Left renal pelvis (tissue), 4 donors: ENCODE measurements at regions not wholly inside any gene's neighbourhood (a gene's known extent, or its start where the extent isn't known, plus 50 kb on each side); places are given as distances from the start of the nearest gene placed in this dataset.
"Not testable (repeated sequence)": the region's sequence is repeated elsewhere in the genome, so short reads cannot be mapped to it uniquely, and the experiment has no call there.

ENCODE experiments used
- DNase-seq, 4 donors: peaks; one replicate each; pipeline ENCODE4 v3.0.0-alpha.2; 2013; ENCODE audit warnings: low read depth in 4 of 4, low spot score in 3 of 4

DNA sequence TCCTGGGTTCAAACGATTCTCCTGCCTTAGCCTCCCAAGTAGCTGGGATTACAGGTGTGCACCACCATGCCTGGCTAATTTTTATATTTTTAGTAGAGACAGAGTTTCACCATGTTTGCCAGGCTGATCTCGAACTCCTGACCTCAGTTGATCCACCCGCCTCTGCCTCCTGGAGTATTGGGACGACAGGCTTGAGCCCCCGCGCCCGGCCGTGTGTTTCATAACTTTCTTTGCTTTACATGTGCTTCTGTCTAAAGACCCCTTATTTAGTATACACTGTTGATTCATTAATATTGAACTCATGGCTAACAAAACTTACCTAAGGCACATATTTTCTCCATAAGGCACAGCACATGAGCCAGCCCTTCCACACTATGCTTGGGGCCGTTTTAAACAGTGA lies 125.6 kb upstream of the ATP10A start:
- not testable (repeated sequence) for DNase-seq

DNA sequence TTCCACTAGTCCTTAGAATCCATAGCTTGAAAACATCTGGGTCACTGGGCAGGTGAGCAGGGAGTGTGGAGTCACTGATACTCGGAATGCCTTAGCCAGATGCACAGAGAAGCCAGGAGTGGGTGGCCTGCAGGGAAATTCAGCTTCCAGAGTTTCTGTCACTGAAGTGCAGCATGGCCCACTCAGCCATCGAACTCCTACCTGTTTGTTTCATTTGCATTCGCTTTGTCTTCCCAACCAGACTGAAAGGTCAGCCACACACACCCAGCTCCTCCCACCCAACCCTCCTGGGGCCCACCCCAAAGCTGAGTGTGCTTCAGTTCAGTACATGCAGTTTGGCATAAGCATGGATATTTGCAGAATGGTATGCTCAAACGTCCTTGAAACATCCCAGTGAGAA lies 124.5 kb upstream of the ATP10A start:
- no peak for DNase-seq

- no peak for DNase-seq
Observed at GRCh38 chr15:25985165-25985564, 122.0 kb upstream of the ATP10A start.

DNA sequence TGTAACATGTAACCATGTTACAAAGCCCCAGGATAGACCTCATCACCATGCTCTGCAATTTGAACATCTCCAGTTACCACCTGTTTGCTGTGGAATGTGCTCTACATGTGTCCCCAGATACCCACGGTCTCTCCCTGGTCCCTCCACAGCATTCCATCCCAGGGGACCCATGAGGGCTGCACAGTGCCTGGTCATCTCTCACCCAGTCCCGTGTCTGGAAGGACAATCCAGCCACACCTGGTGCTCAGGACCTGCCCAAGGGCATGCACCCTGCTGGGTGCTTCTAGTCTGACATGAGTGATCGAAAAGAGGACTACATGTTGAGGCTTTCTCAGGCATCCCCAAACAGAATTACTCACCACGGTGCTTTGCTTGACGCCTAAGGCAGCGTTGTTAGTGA lies 119.6 kb upstream of the ATP10A start:
- no peak for DNase-seq

DNA sequence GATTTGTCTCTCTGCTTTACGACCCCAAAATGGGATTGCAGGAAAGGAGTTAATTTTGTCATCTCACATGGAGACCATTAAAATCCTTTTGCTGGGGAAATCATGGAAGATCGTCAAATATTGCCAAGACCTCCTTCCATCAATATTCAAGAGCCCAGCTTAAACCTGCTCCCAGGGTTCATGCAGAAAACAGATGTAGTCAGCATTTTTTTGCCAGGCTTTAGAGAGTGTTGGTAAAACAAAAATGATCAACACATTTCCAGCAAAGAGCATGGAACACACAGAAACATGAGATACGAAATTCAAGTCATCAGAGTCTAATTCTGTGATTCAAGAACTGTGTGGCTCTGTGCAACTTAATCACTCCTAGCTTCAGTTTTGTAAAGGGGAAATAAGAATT lies 118.0 kb upstream of the ATP10A start:
- no peak for DNase-seq

- no peak for DNase-seq
Observed at GRCh38 chr15:25972141-25972675, 109.1 kb upstream of the ATP10A start.

DNA sequence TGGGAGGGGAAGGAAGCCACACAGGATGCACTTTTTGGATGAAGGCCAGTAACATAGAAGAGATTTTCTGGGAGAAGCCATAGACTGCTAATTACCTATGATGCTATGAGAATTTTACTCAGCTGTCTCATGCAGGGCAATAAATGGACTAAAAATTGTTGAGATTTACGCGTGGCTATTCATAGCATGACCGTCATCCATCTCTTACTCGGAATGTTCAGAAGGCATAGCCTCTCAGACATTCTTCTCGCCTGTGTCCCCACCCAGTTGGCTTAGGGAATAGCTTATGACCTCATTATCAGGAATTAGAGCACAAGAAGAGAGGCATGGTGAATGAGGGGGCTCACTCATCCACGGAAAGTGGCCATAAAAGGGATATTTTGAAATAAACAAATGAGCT lies 107.9 kb upstream of the ATP10A start:
- DNase-seq, result no peak

- no peak for DNase-seq
Observed at GRCh38 chr15:25969886-25970285, 106.8 kb upstream of the ATP10A start.

- no peak for DNase-seq
Observed at GRCh38 chr15:25967116-25967515, 104.0 kb upstream of the ATP10A start.

- no peak for DNase-seq
Observed at GRCh38 chr15:25965326-25965725, 102.2 kb upstream of the ATP10A start.

- DNase-seq, result no peak
Observed at GRCh38 chr15:25960273-25960672, 97.1 kb upstream of the ATP10A start.

DNA sequence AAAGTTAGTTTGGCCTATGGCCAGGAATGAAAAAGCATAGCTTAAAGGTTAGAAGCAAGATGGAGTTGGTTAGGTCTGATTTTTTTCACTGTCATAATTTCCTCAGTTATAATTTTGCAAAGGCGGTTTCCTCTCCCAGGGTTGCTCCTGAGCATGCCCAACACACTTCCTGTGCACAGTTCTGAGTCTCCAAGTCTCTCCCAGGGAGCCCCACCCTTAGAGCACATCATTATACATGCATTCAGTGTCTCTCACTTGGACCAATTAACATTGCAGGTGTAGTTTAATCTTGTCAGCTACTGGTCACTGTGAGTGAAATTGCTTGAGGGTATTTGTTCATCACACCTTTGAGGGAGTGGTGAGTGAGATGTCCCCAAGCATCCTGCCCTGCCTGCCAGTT lies 96.0 kb upstream of the ATP10A start:
- no peak for DNase-seq

- DNase-seq, result no peak
Observed at GRCh38 chr15:25955628-25956027, 92.5 kb upstream of the ATP10A start.

DNA sequence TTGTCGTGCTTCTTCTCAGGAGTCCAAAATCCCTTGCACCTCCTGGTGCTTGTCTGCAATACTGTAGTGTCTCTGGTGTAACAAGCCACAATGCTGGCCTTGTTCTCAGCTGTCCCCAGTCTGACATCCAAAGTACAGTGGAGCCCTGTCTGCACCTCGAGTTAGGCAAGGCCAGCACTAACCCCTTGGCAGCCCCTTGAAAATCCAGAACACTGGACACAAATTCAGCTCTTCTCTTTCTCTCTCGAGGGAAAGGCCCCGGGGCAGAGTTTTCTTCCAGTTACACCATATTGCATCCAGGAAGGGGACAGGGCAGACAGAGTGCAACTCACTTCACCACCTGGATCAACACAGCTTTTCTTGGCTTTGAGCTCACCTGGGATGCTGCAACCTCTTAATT lies 91.3 kb upstream of the ATP10A start:
- DNase-seq, result no peak

DNA sequence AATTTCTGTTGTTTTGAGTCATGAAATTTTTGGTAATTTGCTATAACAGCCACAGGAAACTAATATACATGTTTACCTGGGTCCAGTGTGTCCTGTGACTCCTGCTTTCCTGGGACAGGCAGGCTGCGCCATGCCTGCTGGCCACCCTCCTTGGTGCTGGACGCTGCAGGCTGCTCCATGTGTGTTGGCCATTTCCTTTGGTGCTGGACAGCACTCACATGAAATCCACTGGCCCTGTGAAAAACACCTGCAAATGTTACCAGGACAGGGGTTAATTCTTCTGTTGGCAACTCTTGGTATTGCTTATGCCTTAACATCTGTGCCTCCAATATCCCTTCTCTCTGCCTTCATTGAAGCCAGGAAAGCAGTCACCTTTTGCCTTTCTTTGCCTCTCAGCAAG lies 86.9 kb upstream of the ATP10A start:
- DNase-seq, result no peak

DNA sequence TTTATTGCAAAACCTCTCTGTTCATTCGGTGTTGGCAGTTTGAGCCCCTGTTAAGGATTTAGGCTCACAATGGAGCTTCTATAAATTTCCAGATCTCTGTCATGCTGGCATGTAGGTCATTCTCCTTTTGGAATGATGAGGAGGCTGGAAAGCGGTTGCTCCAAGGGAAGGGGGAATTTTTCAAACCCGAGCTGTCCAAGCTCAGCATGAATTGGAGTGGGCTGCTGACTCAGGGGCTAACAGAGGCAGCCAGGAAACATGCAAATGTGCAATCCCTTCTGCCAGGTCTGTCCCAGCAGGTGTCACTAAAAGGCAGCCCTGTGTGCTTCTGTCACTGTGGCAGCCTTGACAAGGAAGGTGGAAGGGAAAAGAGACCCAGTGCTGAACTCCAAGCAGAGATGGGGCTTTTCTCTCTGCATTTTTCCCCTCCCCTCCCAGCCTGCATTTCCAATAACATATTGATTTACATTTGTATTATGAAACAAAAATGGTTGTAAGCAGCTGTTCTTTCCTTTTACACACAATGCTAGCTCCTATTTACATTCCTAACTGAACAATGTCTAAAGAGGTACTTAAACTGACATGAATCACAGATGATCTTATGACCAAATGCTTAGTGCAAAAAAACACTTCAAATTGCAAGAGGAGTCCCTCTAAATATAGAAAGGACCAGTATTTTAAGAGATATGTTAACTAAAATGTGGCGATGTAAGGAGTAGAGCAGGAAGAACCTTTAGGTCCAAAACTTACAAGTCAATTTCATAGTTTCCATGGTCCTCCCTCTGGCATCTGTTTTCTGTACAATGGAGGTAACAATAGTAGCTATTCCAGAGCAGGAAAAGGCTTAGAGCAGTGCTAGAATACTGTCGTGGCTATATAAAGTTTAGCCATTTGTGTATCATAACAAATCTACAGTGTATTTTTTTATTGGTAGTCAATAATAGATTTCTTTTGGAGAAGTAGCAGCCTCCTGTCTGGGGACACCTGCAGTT lies 84.5 kb upstream of the ATP10A start:
- DNase-seq, result no peak

GRCh38 chr15:25946241-25946805 lies 83.2 kb upstream of the ATP10A start:
- DNase-seq, result no peak

DNA sequence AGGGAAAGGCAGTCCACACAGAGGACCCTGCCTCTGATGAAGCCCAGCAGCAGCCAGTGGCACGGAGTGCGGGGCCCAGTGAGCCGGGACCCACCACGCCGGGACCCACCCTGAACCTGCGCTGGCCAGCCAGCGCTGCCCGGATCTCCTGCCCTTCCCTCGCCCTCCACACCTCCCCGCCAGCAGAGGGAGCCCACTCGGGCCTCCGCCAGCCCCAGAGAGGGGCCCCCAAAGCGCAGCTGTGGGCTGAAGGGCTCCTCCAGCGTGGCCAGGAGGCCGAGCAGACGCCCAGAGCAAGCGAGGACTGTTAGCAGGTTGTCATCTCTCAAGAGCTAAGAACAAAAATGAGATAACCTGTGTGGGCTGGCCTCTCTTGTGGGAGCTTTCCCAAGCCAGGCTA lies 81.3 kb upstream of the ATP10A start:
- DNase-seq, result no peak

- no peak for DNase-seq
Observed at GRCh38 chr15:25943831-25944230, 80.7 kb upstream of the ATP10A start.

GRCh38 chr15:25939122-25939521 lies 76.0 kb upstream of the ATP10A start:
- DNase-seq, result no peak

DNA sequence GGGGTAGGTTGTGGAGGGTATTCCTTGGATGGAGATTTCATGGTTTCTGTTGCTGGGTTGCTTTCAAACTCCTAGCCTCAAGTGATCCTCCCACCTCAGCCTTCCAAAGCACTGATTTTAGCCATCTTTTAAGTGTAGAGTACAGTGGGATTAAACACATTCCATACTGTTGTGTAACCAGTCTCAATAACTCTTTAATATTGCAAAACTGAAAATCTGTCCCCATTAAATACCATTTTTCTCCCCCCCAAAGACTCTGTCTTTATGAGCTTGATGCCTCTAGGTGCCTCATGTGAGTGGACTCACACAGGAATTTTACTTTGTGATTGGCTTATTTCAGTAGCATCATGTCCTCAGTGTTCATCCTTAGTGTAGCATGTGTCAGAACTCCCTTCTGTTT lies 74.7 kb upstream of the ATP10A start:
- DNase-seq, result no peak

GRCh38 chr15:25936004-25936403 lies 72.9 kb upstream of the ATP10A start:
- DNase-seq, result no peak
